NB4 (cell line): ENCODE measurements at regions not wholly inside any gene's neighbourhood (a gene's known extent, or its start where the extent isn't known, plus 50 kb on each side); places are given as distances from the start of the nearest gene placed in this dataset.

Experiments used
- DNase-seq: peaks from one replicate; pipeline ENCODE4 v3.0.0; 2010; ENCODE audit warnings: low read depth
- H3K4me3 ChIP-seq: one replicate; pipeline ENCODE4 v1.5.1; 2011; ENCODE audit warnings: mild to moderate bottlenecking, low read depth, low read length, moderate library complexity
- CTCF ChIP-seq: IDR thresholded peaks from one replicate; pipeline ENCODE4 v1.5.1; 2012; ENCODE audit warnings: low read depth, low read length
- MAX ChIP-seq: IDR thresholded peaks from 2 replicates; pipeline ENCODE4 v1.6.1; 2011; ENCODE audit warnings: low read depth, low read length
- MYC ChIP-seq: IDR thresholded peaks from 2 replicates; pipeline ENCODE4 v1.6.1; 2011; ENCODE audit warnings: low read depth, low read length
- POLR2A ChIP-seq: IDR thresholded peaks from 2 replicates; pipeline ENCODE4 v1.6.1; 2011; ENCODE audit warnings: mild to moderate bottlenecking; ENCODE audit not compliant: insufficient read length; ENCODE audit errors: extremely low read depth

- no peak for DNase-seq
- H3K4me3 ChIP-seq = no peak overlapping the region
- no peak for TF ChIP-seq MAX
- TF ChIP-seq MYC = no peak
- TF ChIP-seq CTCF = no peak
- TF ChIP-seq POLR2A = no peak
Observed at GRCh38 chr16:65624666-65625065, 502.8 kb upstream of the CDH11 start.

- no peak for DNase-seq
- no peak overlapping the region for H3K4me3 ChIP-seq
- TF ChIP-seq MYC (no peak), MAX (no peak), CTCF (no peak), POLR2A (no peak)
Observed at GRCh38 chr16:65624229-65624628, 502.4 kb upstream of the CDH11 start.

- no peak for TF ChIP-seq MAX
- no peak for TF ChIP-seq POLR2A
- no peak for TF ChIP-seq MYC
- no peak for TF ChIP-seq CTCF
- no peak overlapping the region for H3K4me3 ChIP-seq
- no peak for DNase-seq
Observed at GRCh38 chr16:65622871-65623270, 501.0 kb upstream of the CDH11 start.

DNA sequence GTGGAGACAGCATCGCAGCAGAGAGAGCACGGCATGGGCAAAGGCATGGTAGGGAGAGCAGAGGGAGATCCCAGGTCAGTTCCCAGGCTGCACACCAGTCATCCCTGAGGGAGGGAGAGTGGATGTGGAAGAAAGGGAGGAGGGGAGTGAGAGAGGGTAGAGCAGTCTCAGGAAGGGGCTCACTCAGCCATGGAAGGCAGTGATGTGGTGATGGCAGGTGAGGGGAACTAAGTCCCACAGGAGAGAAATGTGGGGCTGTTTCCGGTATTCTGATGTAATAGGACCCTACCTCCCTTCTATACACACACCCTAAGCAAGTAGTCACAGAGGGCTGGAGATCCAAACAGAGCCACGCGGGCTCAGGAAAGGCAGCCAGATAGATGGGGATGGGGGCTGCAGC, 500.3 kb upstream of the CDH11 start:
- H3K4me3 ChIP-seq = no peak overlapping the region
- no peak for DNase-seq
- TF ChIP-seq MYC (no peak), POLR2A (no peak), MAX (no peak), CTCF (no peak)

- no peak for DNase-seq
- TF ChIP-seq POLR2A = no peak
- TF ChIP-seq CTCF = no peak
- TF ChIP-seq MAX = no peak
- TF ChIP-seq MYC = no peak
Observed at GRCh38 chr16:65621640-65622039, 499.8 kb upstream of the CDH11 start.

GRCh38 chr16:65619606-65620005, 497.7 kb upstream of the CDH11 start:
- no peak for DNase-seq
- TF ChIP-seq MAX (no peak), MYC (no peak), CTCF (no peak), POLR2A (no peak)
- H3K4me3 ChIP-seq = no peak overlapping the region

More at GRCh38 chr16:65621640-65622039, 499.8 kb upstream of the CDH11 start:
- no peak overlapping the region for H3K4me3 ChIP-seq
